ENCODE measurements at regions not wholly inside any gene's neighbourhood (a gene's known extent, or its start where the extent isn't known, plus 50 kb on each side); places are given as distances from the start of the nearest gene placed in this dataset.
"Not testable (repeated sequence)": the region's sequence is repeated elsewhere in the genome, so short reads cannot be mapped to it uniquely, and the experiment has no call there.

GRCh38 chr2:88802026-88802425 lies 110.6 kb downstream of the RPIA start:
- not testable (repeated sequence) for DNase-seq

GRCh38 chr2:88807237-88807962 lies 115.9 kb downstream of the RPIA start:
- DNase-seq = no peak

GRCh38 chr2:88808083-88808482 lies 116.6 kb downstream of the RPIA start:
- no peak for DNase-seq

GRCh38 chr2:88808652-88809051 lies 117.2 kb downstream of the RPIA start:
- no peak for DNase-seq

GRCh38 chr2:88809216-88809615 lies 117.7 kb downstream of the RPIA start:
- no peak for DNase-seq

- DNase-seq = no peak
Measured at GRCh38 chr2:88810017-88810416, 118.5 kb downstream of the RPIA start.

GRCh38 chr2:88810488-88810887 lies 119.0 kb downstream of the RPIA start:
- DNase-seq = no peak

- DNase-seq = no peak
Measured at GRCh38 chr2:88811233-88811632, 119.8 kb downstream of the RPIA start.

- no peak for DNase-seq
Measured at GRCh38 chr2:88811681-88812080, 120.2 kb downstream of the RPIA start.

GRCh38 chr2:88813612-88814011 lies 122.1 kb downstream of the RPIA start:
- DNase-seq = no peak

- DNase-seq = no peak
Measured at GRCh38 chr2:88815282-88815681, 123.8 kb downstream of the RPIA start.

GRCh38 chr2:88815697-88816096 lies 124.2 kb downstream of the RPIA start:
- DNase-seq = no peak

GRCh38 chr2:88818381-88818780 lies 126.9 kb downstream of the RPIA start:
- no peak for DNase-seq

GRCh38 chr2:88824951-88825350 lies 133.5 kb downstream of the RPIA start:
- no peak for DNase-seq

- DNase-seq = no peak
Measured at GRCh38 chr2:88826399-88826798, 134.9 kb downstream of the RPIA start.

- no peak for DNase-seq
Measured at GRCh38 chr2:88827821-88828220, 136.3 kb downstream of the RPIA start.

- peak; percentile 13 to 77 (median 49) for DNase-seq
Measured at GRCh38 chr2:88828397-88829137, 137.1 kb downstream of the RPIA start.

GRCh38 chr2:88829607-88830463 lies 138.4 kb downstream of the RPIA start:
- no peak for DNase-seq

GRCh38 chr2:88831071-88831791 lies 139.8 kb downstream of the RPIA start:
- DNase-seq = no peak

GRCh38 chr2:88831792-88832248 lies 140.3 kb downstream of the RPIA start:
- peak in 1 of 3 donors; percentile 24 for DNase-seq

GRCh38 chr2:88832311-88832991 lies 141.0 kb downstream of the RPIA start:
- DNase-seq = no peak
